Ovary (tissue), 7 donors: ENCODE measurements at regions not wholly inside any gene's neighbourhood (a gene's known extent, or its start where the extent isn't known, plus 50 kb on each side); places are given as distances from the start of the nearest gene placed in this dataset.

Experiments used
- DNase-seq, 5 donors: peaks; one replicate each; pipeline ENCODE4 v3.0.0-alpha.2; 2019 to 2020
- H3K27ac ChIP-seq, 2 donors: fragments of 200-600 bp; one replicate each; pipeline versions ENCODE4 v1.5.1 to v1.8.0; 2019 to 2022
- H3K27me3 ChIP-seq: fragments of 200-600 bp; one replicate; pipeline ENCODE4 v1.8.0; 2022
- H3K36me3 ChIP-seq: fragments of 200-600 bp; sonication (generic); one replicate; pipeline ENCODE4 v1.5.1; 2019
- H3K4me1 ChIP-seq: one replicate; pipeline ENCODE4 v1.8.1; 2013; ENCODE audit warnings: mild to moderate bottlenecking, moderate library complexity; ENCODE audit not compliant: insufficient read depth
- H3K4me3 ChIP-seq: fragments of 200-600 bp; sonication (generic); one replicate; pipeline ENCODE4 v1.5.1; 2017
- H3K9me3 ChIP-seq, 2 donors: fragments of 200-600 bp in 1 of 2; sonication (generic) in 1 of 2; one replicate each; pipeline versions ENCODE4 v1.5.1 to v1.8.1; 2013 to 2019; ENCODE audit warnings: mild to moderate bottlenecking in 1 of 2, moderate library complexity in 1 of 2
- EP300 ChIP-seq: sonication (generic); formaldehyde crosslinking; IDR thresholded peaks from one replicate; pipeline ENCODE4 v1.6.1; 2017; ENCODE audit warnings: antibody characterized with exemption
- POLR2A ChIP-seq: fragments of 450-650 bp; IDR thresholded peaks from one replicate; pipeline ENCODE4 v1.6.1; 2017; ENCODE audit warnings: antibody characterized with exemption, mild to moderate bottlenecking, moderate library complexity
- WGBS, 3 donors: extraction: QIAGEN DNeasy Blood & Tissue Kit in 1 of 3; methylation state at CpG; one replicate each; pipeline versions ENCODE4 v1.1.5 to v1.1.7; 2013 to 2017; 5-methylcytosine and 5-hydroxymethylcytosine counted together
- intact Hi-C, 4 donors: fragments of 100-400 bp; cut with DNase I; formaldehyde crosslinking; loops; one replicate each; pipeline versions ENCODE4 v1.11.0 to v1.15.1; 2022 to 2023
- TF ChIP-seq, protein P1 (sequence below), 3 donors: fragments of 450-650 bp in 2 of 3; fragments of 200-600 bp in 1 of 3; IDR thresholded peaks; one replicate each; pipeline versions ENCODE4 v1.5.1 to v1.8.0; 2016 to 2022; ENCODE audit warnings: antibody characterized with exemption in 3 of 3, mild to moderate bottlenecking in 1 of 3
- donor health status: DM: no; HTN: no; CAD: no; lungs with moderate emphysema.
- donor health status: DM: no; HTN: no; CAD: no.
- donor health status: Bipolar disorder and iron deficiency.
- donor health status: DM: no; HTN: no; CAD: no.
- donor health status: DM: yes; HTN: yes; CAD: no.

DNA sequence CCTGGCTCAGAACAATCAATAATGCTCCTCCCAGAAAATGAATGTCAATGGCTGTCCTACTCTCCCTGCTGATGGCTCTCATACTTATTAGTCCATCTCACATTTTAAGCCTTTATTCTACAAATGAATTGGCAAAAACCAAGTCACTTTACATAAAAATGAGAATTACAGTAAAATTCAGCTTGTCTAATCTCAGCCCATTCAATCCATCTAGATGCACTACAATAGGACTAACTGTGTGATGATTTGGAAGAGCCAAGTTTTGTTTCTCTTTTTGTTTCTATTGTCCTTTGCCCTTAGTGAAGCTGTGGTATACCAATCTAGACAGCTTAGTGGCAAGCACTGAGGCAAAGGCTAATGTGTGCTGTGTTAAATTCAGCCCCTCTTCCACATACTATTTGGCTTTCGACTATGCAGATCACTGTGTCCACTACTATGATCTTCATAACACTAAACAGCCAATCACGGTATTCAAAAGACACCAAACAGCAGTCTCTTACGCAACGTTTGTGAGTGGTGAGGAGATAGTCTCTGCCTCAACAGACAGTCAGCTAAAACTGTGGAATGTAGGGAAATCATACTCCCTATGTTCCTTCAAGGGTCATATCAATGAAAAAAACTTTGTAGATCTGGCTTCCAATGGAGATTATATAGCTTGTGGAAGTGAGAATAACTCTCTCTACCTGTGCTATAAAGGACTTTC, 140.8 kb upstream of the ZNF462 start:
- Histone ChIP-seq H3K27ac (no peak overlapping the region), H3K4me1 (no peaks in the 10 kb centered on the region), H3K27me3 (no peaks in the 10 kb centered on the region), H3K9me3 (no peaks in the 10 kb centered on the region), H3K4me3 (no peak overlapping the region), H3K36me3 (no peaks in the 10 kb centered on the region)
- DNase-seq, result no peak
- TF ChIP-seq POLR2A (no peak), EP300 (no peak)
- TF ChIP-seq, protein P1, sequence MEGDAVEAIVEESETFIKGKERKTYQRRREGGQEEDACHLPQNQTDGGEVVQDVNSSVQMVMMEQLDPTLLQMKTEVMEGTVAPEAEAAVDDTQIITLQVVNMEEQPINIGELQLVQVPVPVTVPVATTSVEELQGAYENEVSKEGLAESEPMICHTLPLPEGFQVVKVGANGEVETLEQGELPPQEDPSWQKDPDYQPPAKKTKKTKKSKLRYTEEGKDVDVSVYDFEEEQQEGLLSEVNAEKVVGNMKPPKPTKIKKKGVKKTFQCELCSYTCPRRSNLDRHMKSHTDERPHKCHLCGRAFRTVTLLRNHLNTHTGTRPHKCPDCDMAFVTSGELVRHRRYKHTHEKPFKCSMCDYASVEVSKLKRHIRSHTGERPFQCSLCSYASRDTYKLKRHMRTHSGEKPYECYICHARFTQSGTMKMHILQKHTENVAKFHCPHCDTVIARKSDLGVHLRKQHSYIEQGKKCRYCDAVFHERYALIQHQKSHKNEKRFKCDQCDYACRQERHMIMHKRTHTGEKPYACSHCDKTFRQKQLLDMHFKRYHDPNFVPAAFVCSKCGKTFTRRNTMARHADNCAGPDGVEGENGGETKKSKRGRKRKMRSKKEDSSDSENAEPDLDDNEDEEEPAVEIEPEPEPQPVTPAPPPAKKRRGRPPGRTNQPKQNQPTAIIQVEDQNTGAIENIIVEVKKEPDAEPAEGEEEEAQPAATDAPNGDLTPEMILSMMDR (IDR thresholded peaks at IDR 0.05), result no peak
- intact Hi-C loops, result no loop called here
- WGBS, 3 donors, result 68 to 78% (median 77%) methylated on average over 4 of the region's 4 CpGs

GRCh38 chr9:106723926-106724325, 139.0 kb upstream of the ZNF462 start:
- Histone ChIP-seq H3K36me3 (no peaks in the 10 kb centered on the region), H3K27me3 (no peaks in the 10 kb centered on the region), H3K4me1 (no peaks in the 10 kb centered on the region), H3K4me3 (no peak overlapping the region), H3K27ac (no peak overlapping the region), H3K9me3 (no peaks in the 10 kb centered on the region)
- no peak for DNase-seq
- no peak for TF ChIP-seq POLR2A
- TF ChIP-seq EP300, result no peak
- TF ChIP-seq, protein P1 (IDR thresholded peaks at IDR 0.05), result no peak
- intact Hi-C loops, result no loop called here

DNA sequence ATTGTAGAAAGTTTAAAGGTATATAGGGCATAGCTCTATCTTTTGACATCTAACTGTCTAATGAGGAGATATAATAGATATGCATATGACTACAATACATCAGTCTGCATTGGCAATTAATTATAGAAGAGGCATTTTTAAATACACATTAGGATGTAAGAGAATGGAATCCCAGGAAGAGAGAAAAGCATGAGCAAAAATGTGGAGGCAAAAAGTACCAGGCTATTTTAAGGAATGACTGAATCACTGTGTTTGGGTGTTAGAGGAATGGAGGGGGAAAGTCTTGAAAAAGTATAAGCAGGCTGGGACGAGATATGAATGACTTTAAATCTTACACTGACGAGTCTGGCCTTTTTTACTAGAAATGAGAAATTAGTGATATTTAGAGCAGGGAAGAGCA, 138.4 kb upstream of the ZNF462 start:
- WGBS, 3 donors, result 44 to 58% (median 45%) methylated on average over 2 of the region's 2 CpGs
- Histone ChIP-seq H3K27me3 (no peaks in the 10 kb centered on the region), H3K9me3 (no peaks in the 10 kb centered on the region), H3K36me3 (no peaks in the 10 kb centered on the region), H3K4me1 (no peaks in the 10 kb centered on the region), H3K27ac (no peak overlapping the region), H3K4me3 (no peak overlapping the region)
- TF ChIP-seq POLR2A (no peak), EP300 (no peak)
- TF ChIP-seq, protein P1 (IDR thresholded peaks at IDR 0.05), result no peak
- intact Hi-C loops, result no loop called here
- no peak for DNase-seq

- H3K4me1 ChIP-seq, result no peaks in the 10 kb centered on the region
- WGBS, 3 donors, result 80 to 94% (median 92%) methylated on average over 5 of the region's 5 CpGs
- intact Hi-C loops, result no loop called here
- DNase-seq, result no peak
- no peaks in the 10 kb centered on the region for H3K36me3 ChIP-seq
- H3K4me3 ChIP-seq, result no peak overlapping the region
- no peaks in the 10 kb centered on the region for H3K9me3 ChIP-seq
- H3K27ac ChIP-seq, result no peak overlapping the region
- no peaks in the 10 kb centered on the region for H3K27me3 ChIP-seq
- TF ChIP-seq, protein P1 (IDR thresholded peaks at IDR 0.05), result no peak
- TF ChIP-seq POLR2A, result no peak
- no peak for TF ChIP-seq EP300
Observed at GRCh38 chr9:106726070-106726815, 136.7 kb upstream of the ZNF462 start.
